HCT116 (cell line): ENCODE measurements at regions not wholly inside any gene's neighbourhood (a gene's known extent, or its start where the extent isn't known, plus 50 kb on each side); places are given as distances from the start of the nearest gene placed in this dataset.

Experiments used
- ATAC-seq: fragments of 200-7000 bp; cut with Tn5 transposase; 2 replicates; pipeline ENCODE4 v1.9.1; 2020; ENCODE audit warnings: mild to moderate bottlenecking, moderate library complexity
- BruUV-seq: library from RNA; stranded (reverse); fragments of 400-500 nt; replicated peaks from 2 replicates; lab custom pipeline; 2021; lab: Mats Ljungman, UMichigan
- CTCF ChIA-PET: fragments of 300-600 bp; sonication (Branson Sonifier 250); formaldehyde crosslinking; loops from one replicate; lab custom pipeline; 2021; ENCODE audit warnings: antibody characterized with exemption; lab: Charles Lee
- POLR2A ChIA-PET: fragments of 300-600, 350-600 bp; sonication (Branson Sonifier 250); formaldehyde crosslinking; loops from one replicate; lab custom pipeline; 2021; ENCODE audit warnings: antibody characterized with exemption; lab: Charles Lee
- RAD21 ChIA-PET, 2 experiments: fragments of 300-600 bp; sonication (Branson Sonifier 250); formaldehyde crosslinking; loops; one replicate each; lab custom pipeline; 2023; ENCODE audit warnings: low total read pairs in 2 of 2; ENCODE audit not compliant: uncharacterized antibody in 2 of 2, unreplicated experiment in 2 of 2, low non-redundant PET in 1 of 2; lab: Charles Lee
- DNase-seq: peaks from one replicate; pipeline ENCODE4 v3.0.0-alpha.2; 2010; ENCODE audit warnings: low read depth, low spot score
- H2AFZ ChIP-seq: fragments of 200-600 bp; shearing (Covaris generic), sonication (generic); 2 replicates; pipeline ENCODE4 v1.6.1; 2017; ENCODE audit warnings: low read depth, mixed run types, mixed read lengths, antibody characterized with exemption, low read length; ENCODE audit not compliant: poor library complexity, severe bottlenecking
- H3K27ac ChIP-seq: 2 replicates; pipeline ENCODE4 v1.5.1; 2012; ENCODE audit warnings: low read depth, low read length
- H3K27me3 ChIP-seq: fragments of 200-600 bp; sonication (generic); 2 replicates; pipeline ENCODE4 v1.6.1; 2016; ENCODE audit warnings: mixed run types, low read length, mixed read lengths; ENCODE audit not compliant: insufficient read depth
- H3K36me3 ChIP-seq, 2 experiments: fragments of 200-500 bp in 1 of 2; fragments of 200-600 bp in 1 of 2; sonication (Bioruptor generic) in 1 of 2; sonication (generic) in 1 of 2; 2 replicates each; pipeline versions ENCODE4 v1.5.1 to v1.6.1; 2014 to 2016; ENCODE audit warnings: low read length in 2 of 2, inconsistent platforms in 1 of 2, mixed read lengths in 1 of 2, mixed run types in 1 of 2; ENCODE audit not compliant: insufficient read depth in 2 of 2, control insufficient read depth in 1 of 2
- H3K4me1 ChIP-seq, 2 experiments: fragments of 200-600 bp in 1 of 2; sonication (generic) in 1 of 2; 2 replicates each; pipeline versions ENCODE4 v1.5.1 to v1.6.1; 2012 to 2017; ENCODE audit warnings: low read length in 2 of 2, inconsistent platforms in 1 of 2, mild to moderate bottlenecking in 1 of 2, mixed read lengths in 1 of 2, mixed run types in 1 of 2, moderate library complexity in 1 of 2; ENCODE audit not compliant: insufficient read depth in 2 of 2, control insufficient read depth in 1 of 2
- H3K4me2 ChIP-seq: fragments of 200-600 bp; sonication (generic); 2 replicates; pipeline ENCODE4 v1.6.1; 2017; ENCODE audit warnings: mixed run types, low read length, mixed read lengths
- H3K4me3 ChIP-seq, 2 experiments: fragments of 200-600 bp in 1 of 2; sonication (generic) in 1 of 2; replicated peaks in 1 of 2; 2 replicates each; pipeline ENCODE4 v1.5.1; 2011 to 2016; ENCODE audit warnings: low read length in 2 of 2, control low read depth in 1 of 2, low read depth in 1 of 2, mild to moderate bottlenecking in 1 of 2, mixed read lengths in 1 of 2, mixed run types in 1 of 2
- H3K79me2 ChIP-seq: fragments of 200-600 bp; sonication (generic); 2 replicates; pipeline ENCODE4 v1.6.1; 2017; ENCODE audit warnings: mild to moderate bottlenecking, mixed run types, low read length, moderate library complexity, mixed read lengths; ENCODE audit not compliant: insufficient read depth
- H3K9ac ChIP-seq: fragments of 200-600 bp; sonication (generic); 2 replicates; pipeline ENCODE4 v1.6.1; 2016; ENCODE audit warnings: low read length, mixed read lengths
- H3K9me2 ChIP-seq: fragments of 200-600 bp; sonication (generic), shearing (Covaris generic); 2 replicates; pipeline ENCODE4 v1.6.1; 2017; ENCODE audit warnings: mixed run types, mild to moderate bottlenecking, moderate library complexity; ENCODE audit not compliant: insufficient read depth
- H3K9me3 ChIP-seq, 2 experiments: fragments of 200-500 bp in 1 of 2; fragments of 200-600 bp in 1 of 2; sonication (Bioruptor generic) in 1 of 2; sonication (generic) in 1 of 2; 2 replicates each; pipeline ENCODE4 v1.6.1; 2014 to 2017; ENCODE audit warnings: low read length in 2 of 2, mixed read lengths in 2 of 2, inconsistent platforms in 1 of 2, low read depth in 1 of 2, mild to moderate bottlenecking in 1 of 2, mixed run types in 1 of 2, moderate library complexity in 1 of 2; ENCODE audit not compliant: control insufficient read depth in 1 of 2, insufficient read depth in 1 of 2
- H4K20me1 ChIP-seq: fragments of 200-600 bp; sonication (generic), shearing (Covaris generic); 2 replicates; pipeline ENCODE4 v1.6.1; 2017; ENCODE audit warnings: mixed run types, mild to moderate bottlenecking, moderate library complexity; ENCODE audit not compliant: insufficient read depth
- ATF3 ChIP-seq: IDR thresholded peaks from 2 replicates; pipeline ENCODE4 v1.6.1; 2012
- CEBPB ChIP-seq: IDR thresholded peaks from 2 replicates; pipeline ENCODE4 v1.6.1; 2012; ENCODE audit warnings: low read depth
- CTCF ChIP-seq, 3 experiments: fragments of 200-600 bp in 1 of 3; sonication (generic) in 1 of 3; IDR thresholded peaks in 2 of 3; conservative IDR thresholded peaks in 1 of 3; 2 replicates each; pipeline ENCODE4 v1.5.1; 2012 to 2017; ENCODE audit warnings: low read depth in 2 of 3, low read length in 2 of 3, antibody characterized with exemption in 1 of 3, borderline replicate concordance in 1 of 3, control low read depth in 1 of 3, mild to moderate bottlenecking in 1 of 3, mixed read lengths in 1 of 3, mixed run types in 1 of 3, moderate library complexity in 1 of 3; ENCODE audit not compliant: insufficient read depth in 1 of 3
- ELF1 ChIP-seq: IDR thresholded peaks from 2 replicates; pipeline ENCODE4 v1.6.1; 2012; ENCODE audit warnings: low read depth, borderline replicate concordance
- EZH2 ChIP-seq: fragments of 200-600 bp; sonication (generic); IDR thresholded peaks from 2 replicates; pipeline ENCODE4 v1.6.1; 2017; ENCODE audit warnings: antibody characterized with exemption, mixed run types
- EZH2phosphoT487 ChIP-seq: fragments of 200-600 bp; IDR thresholded peaks from 2 replicates; pipeline ENCODE4 v1.6.1; 2018; ENCODE audit warnings: antibody characterized with exemption, borderline replicate concordance
- MAX ChIP-seq: IDR thresholded peaks from 2 replicates; pipeline ENCODE4 v1.6.1; 2012
- SIN3A ChIP-seq: IDR thresholded peaks from 2 replicates; pipeline ENCODE4 v1.6.1; 2012; ENCODE audit warnings: low read depth
- SRF ChIP-seq: IDR thresholded peaks from 2 replicates; pipeline ENCODE4 v1.6.1; 2012; ENCODE audit warnings: low read depth
- TCF7L2 ChIP-seq: IDR thresholded peaks from 2 replicates; pipeline ENCODE4 v1.7.0; 2011; ENCODE audit warnings: borderline replicate concordance, inconsistent platforms; ENCODE audit not compliant: insufficient read depth, insufficient read length; ENCODE audit errors: extremely low read depth
- ZBTB33 ChIP-seq: IDR thresholded peaks from 2 replicates; pipeline ENCODE4 v1.6.1; 2011; ENCODE audit warnings: mild to moderate bottlenecking, low read length, moderate library complexity; ENCODE audit not compliant: insufficient replicate concordance; ENCODE audit errors: extremely low read depth
- ZFX ChIP-seq: fragments of 450-650 bp; IDR thresholded peaks from 2 replicates; pipeline ENCODE4 v1.6.1; 2017
- intact Hi-C: fragments of 100-400 bp; cut with micrococcal nuclease; formaldehyde crosslinking; loops from 2 replicates; pipeline ENCODE4 v1.10.0; 2022

GRCh38 chr5:4164167-4164566 is 568.5 kb downstream of the IRX1 start:
- ChIA-PET POLR2A (no interaction called here), CTCF (no interaction called here), RAD21 (no interaction called here)
- intact Hi-C loops = no loop called here
- Histone ChIP-seq H3K36me3 (no peaks in the 10 kb centered on the region), H3K4me2 (no peak overlapping the region), H4K20me1 (no peaks in the 10 kb centered on the region), H3K9me3 (peaks cover 10 to 22% of the 10 kb centered on the region in 2 experiments; a peak in 2 of 4 replicates), H3K4me3 (no peak overlapping the region), H3K4me1 (no peaks in the 10 kb centered on the region), H3K27ac (no peak overlapping the region), H3K27me3 (no peaks in the 10 kb centered on the region), H2AFZ (no peak overlapping the region), H3K9me2 (no peaks in the 10 kb centered on the region), H3K9ac (no peak overlapping the region), H3K79me2 (no peaks in the 10 kb centered on the region)
- ATAC-seq = no peak
- no peak for TF ChIP-seq MAX
- no peak for TF ChIP-seq ZFX
- no peak for TF ChIP-seq ELF1
- TF ChIP-seq ZBTB33 = no peak
- no peak for TF ChIP-seq SRF
- TF ChIP-seq CEBPB = no peak
- TF ChIP-seq TCF7L2 = no peak
- no peak for TF ChIP-seq EZH2phosphoT487
- TF ChIP-seq CTCF (IDR thresholded peaks at IDR 0.05 in 2 of 3, conservative IDR thresholded peaks at IDR 0.05 in 1 of 3; ENCODE audit: borderline replicate concordance in 1 of 3, insufficient read depth in 1 of 3, low read depth in 2 of 3, low read length in 2 of 3) = no peak
- no peak for TF ChIP-seq EZH2
- TF ChIP-seq SIN3A = no peak
- TF ChIP-seq ATF3 = no peak
- BruUV-seq = no TSS peak
- DNase-seq = no peak
